ENCODE measurements at regions not wholly inside any gene's neighbourhood (a gene's known extent, or its start where the extent isn't known, plus 50 kb on each side); places are given as distances from the start of the nearest gene placed in this dataset.

DNA sequence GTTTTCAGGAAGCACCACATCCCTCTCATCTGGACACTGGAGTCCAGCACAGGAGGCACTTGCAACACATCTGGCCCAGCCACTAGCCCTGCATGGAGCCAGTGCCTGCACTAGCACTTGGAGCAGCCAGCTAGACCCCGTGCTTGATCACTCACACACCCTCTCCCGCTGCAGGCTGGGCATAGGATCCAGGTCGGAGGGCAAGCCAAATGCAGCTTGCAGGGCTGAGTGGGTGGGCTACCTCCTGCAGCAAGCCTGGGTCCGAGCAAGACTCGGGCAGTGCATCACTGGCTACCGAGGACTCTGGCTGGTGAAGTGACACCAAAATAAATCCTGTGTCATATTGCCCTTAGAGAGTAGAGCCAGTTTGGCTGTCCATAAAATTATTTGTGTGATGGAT lies 1795.4 kb downstream of the LRRC4C start:
- no peak for TF ChIP-seq POLR2A (IDR thresholded peaks at IDR 0.05)
- no peak for TF ChIP-seq POLR2AphosphoS5 (IDR thresholded peaks at IDR 0.05)
- no peak for TF ChIP-seq CTCF (IDR thresholded peaks at IDR 0.05)
- TF ChIP-seq EP300 (IDR thresholded peaks at IDR 0.05), result no peak
- WGBS, 5 donors, result 85 to 95% (median 92%) methylated on average over 3 to 6 of the region's 6 CpGs
- no peak for DNase-seq
- no peaks in the 10 kb centered on the region for H3K27me3 ChIP-seq
- no peak overlapping the region for H3K27ac ChIP-seq
- no peaks in the 10 kb centered on the region for H3K4me1 ChIP-seq
- intact Hi-C loops (cut with DNase I; ENCODE audit: low total_unique reads), result no loop called here
- H3K4me3 ChIP-seq, result no peak overlapping the region
- H3K9me3 ChIP-seq, result peaks cover 0 to 15% (median 12%) of the 10 kb centered on the region in 4 donors
- H3K36me3 ChIP-seq, result no peaks in the 10 kb centered on the region

GRCh38 chr11:39661890-39662289 lies 1797.6 kb downstream of the LRRC4C start:
- Histone ChIP-seq H3K9me3 (peaks cover 0 to 15% (median 12%) of the 10 kb centered on the region in 4 donors), H3K4me3 (no peak overlapping the region), H3K27me3 (no peaks in the 10 kb centered on the region), H3K27ac (no peak overlapping the region), H3K36me3 (no peaks in the 10 kb centered on the region), H3K4me1 (no peaks in the 10 kb centered on the region)
- DNase-seq, result no peak
- intact Hi-C loops (cut with DNase I; ENCODE audit: low total_unique reads), result no loop called here
- no peak for TF ChIP-seq EP300 (IDR thresholded peaks at IDR 0.05)
- TF ChIP-seq POLR2AphosphoS5 (IDR thresholded peaks at IDR 0.05), result no peak
- no peak for TF ChIP-seq POLR2A (IDR thresholded peaks at IDR 0.05)
- TF ChIP-seq CTCF (IDR thresholded peaks at IDR 0.05), result no peak

GRCh38 chr11:39651857-39652461 lies 1807.5 kb downstream of the LRRC4C start:
- H3K27ac ChIP-seq, result no peak overlapping the region
- no peaks in the 10 kb centered on the region for H3K36me3 ChIP-seq
- no peaks in the 10 kb centered on the region for H3K4me1 ChIP-seq
- H3K27me3 ChIP-seq, result no peaks in the 10 kb centered on the region
- no peak for TF ChIP-seq CTCF (IDR thresholded peaks at IDR 0.05)
- no peak for TF ChIP-seq POLR2A (IDR thresholded peaks at IDR 0.05)
- no peak for TF ChIP-seq EP300 (IDR thresholded peaks at IDR 0.05)
- TF ChIP-seq POLR2AphosphoS5 (IDR thresholded peaks at IDR 0.05), result no peak
- H3K4me3 ChIP-seq, result no peak overlapping the region
- 78 to 88% (median 83%) methylated on average over 15 to 24 of the region's 24 CpGs for WGBS, 5 donors
- intact Hi-C loops (cut with DNase I; ENCODE audit: low total_unique reads), result no loop called here
- H3K9me3 ChIP-seq, result peaks cover 0 to 7% (median 2%) of the 10 kb centered on the region in 4 donors
- no peak for DNase-seq

GRCh38 chr11:39641751-39642150 lies 1817.7 kb downstream of the LRRC4C start:
- TF ChIP-seq EP300 (IDR thresholded peaks at IDR 0.05), result no peak
- intact Hi-C loops (cut with DNase I; ENCODE audit: low total_unique reads), result no loop called here
- H3K36me3 ChIP-seq, result no peaks in the 10 kb centered on the region
- H3K4me3 ChIP-seq, result no peak overlapping the region
- H3K27ac ChIP-seq, result no peak overlapping the region
- H3K9me3 ChIP-seq, result no peaks in the 10 kb centered on the region
- H3K4me1 ChIP-seq, result no peaks in the 10 kb centered on the region
- peak in 1 of 2 donors; percentile 23 for DNase-seq
- no peaks in the 10 kb centered on the region for H3K27me3 ChIP-seq
- 53 to 71% (median 68%) methylated on average over 4 of the region's 4 CpGs for WGBS, 5 donors

DNA sequence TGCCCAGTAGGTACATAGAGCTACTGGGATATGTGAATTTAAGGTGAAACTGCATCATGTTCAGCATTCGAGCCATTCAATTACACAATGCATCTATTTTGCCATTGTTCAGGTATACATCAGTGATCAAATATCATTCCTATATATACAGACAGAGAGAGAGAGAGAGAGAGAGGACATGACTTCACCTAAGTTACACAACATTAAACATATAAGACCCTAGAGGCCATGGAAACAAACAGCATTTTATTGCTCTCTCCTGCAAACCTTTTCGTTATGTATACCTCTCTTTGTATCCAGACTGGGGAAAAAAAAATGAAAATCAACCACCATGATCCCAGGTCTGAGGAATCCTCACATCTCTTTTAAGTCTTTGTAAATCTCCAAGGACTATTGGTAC lies 1829.1 kb downstream of the LRRC4C start:
- Histone ChIP-seq H3K27me3 (no peaks in the 10 kb centered on the region), H3K4me1 (no peaks in the 10 kb centered on the region), H3K4me3 (no peak overlapping the region), H3K9me3 (no peaks in the 10 kb centered on the region), H3K27ac (no peak overlapping the region), H3K36me3 (no peaks in the 10 kb centered on the region)
- TF ChIP-seq CTCF (IDR thresholded peaks at IDR 0.05) (no peak), POLR2AphosphoS5 (IDR thresholded peaks at IDR 0.05) (no peak), EP300 (IDR thresholded peaks at IDR 0.05) (no peak), POLR2A (IDR thresholded peaks at IDR 0.05) (no peak)
- WGBS, 5 donors, result 72 to 87% (median 75%) methylated on average over 2 of the region's 2 CpGs
- intact Hi-C loops (cut with DNase I; ENCODE audit: low total_unique reads), result no loop called here
- DNase-seq, result no peak

All from stomach (tissue), 8 donors.